ENCODE measurements at regions not wholly inside any gene's neighbourhood (a gene's known extent, or its start where the extent isn't known, plus 50 kb on each side); places are given as distances from the start of the nearest gene placed in this dataset.

DNA sequence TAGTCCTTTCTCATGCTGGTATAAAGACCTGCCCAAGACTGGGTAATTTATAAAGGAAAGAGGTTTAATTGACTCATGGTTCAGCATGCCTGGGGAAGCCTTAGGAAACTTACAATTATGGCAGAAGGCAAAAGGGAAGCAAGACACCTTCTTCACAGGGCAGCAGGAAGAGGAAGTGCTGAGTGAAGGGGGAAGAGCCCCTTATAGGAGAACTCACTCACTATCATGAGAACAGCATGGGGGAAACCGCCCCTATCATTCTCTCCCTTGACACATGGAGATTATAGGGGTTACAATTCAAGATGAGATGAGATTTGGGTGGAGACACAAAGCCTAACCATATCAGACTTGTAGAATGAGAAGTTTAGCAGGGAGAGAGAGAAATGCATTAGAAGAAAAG lies 373.3 kb upstream of the DIAPH2 start:
- Histone ChIP-seq H3K9me3 (ENCODE audit: control insufficient read depth, low read depth, low read length) (no peaks in the 10 kb centered on the region), H3K4me3 (ENCODE audit: low read length) (no peak overlapping the region), H3K9ac (ENCODE audit: low read length) (no peak overlapping the region), H3K27ac (ENCODE audit: low read length) (no peak overlapping the region), H3K4me1 (ENCODE audit: control insufficient read depth, low read depth, low read length) (no peaks in the 10 kb centered on the region), H3K36me3 (ENCODE audit: control insufficient read depth, low read depth, low read length) (no peaks in the 10 kb centered on the region), H3K27me3 (ENCODE audit: control insufficient read depth, insufficient read depth, low read length) (no peaks in the 10 kb centered on the region)

DNA sequence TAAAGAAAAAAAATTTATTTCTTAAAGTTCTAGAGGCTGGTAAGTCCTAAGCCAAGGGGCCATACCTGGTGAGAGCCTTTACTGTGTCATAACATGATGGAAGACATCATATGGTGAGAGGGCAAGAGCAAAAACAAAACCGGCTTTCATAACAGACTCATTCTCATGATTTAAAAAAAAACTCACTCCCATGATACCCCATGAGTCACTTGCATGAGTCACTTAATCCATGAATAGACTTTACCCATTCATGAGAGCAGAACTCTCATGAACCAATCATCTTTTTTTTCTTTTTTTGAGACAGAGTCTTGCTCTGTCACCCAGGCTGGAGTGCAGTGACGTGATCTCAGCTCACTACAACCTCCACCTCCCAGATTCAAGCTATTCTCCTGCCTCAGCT lies 369.7 kb upstream of the DIAPH2 start:
- no peak overlapping the region for H3K9ac ChIP-seq (ENCODE audit: low read length)
- H3K27me3 ChIP-seq (ENCODE audit: control insufficient read depth, insufficient read depth, low read length), result no peaks in the 10 kb centered on the region
- H3K9me3 ChIP-seq (ENCODE audit: control insufficient read depth, low read depth, low read length), result no peaks in the 10 kb centered on the region
- no peak overlapping the region for H3K4me3 ChIP-seq (ENCODE audit: low read length)
- H3K4me1 ChIP-seq (ENCODE audit: control insufficient read depth, low read depth, low read length), result no peaks in the 10 kb centered on the region
- H3K27ac ChIP-seq (ENCODE audit: low read length), result no peak overlapping the region
- H3K36me3 ChIP-seq (ENCODE audit: control insufficient read depth, low read depth, low read length), result no peaks in the 10 kb centered on the region

DNA sequence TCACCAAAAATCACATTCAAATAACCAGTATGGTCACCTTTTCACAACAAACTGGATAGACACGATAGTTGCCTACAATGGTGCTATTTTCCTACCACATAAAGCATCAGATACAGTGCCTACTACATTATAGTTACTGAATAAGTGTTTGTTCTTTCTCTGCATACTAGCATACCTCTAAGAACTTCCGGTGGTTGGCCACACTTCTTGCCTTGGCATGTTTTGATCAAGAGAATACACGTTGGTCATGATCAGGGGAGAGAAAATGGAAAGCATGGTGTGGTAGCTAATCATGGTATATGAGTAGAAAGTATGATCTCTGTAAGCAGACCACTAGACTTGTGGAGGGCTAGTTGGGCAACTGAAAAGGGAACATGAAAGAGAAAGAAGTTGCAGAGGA lies 322.8 kb upstream of the DIAPH2 start:
- Histone ChIP-seq H3K9ac (ENCODE audit: low read length) (no peak overlapping the region), H3K27ac (ENCODE audit: low read length) (no peak overlapping the region), H3K4me1 (ENCODE audit: control insufficient read depth, low read depth, low read length) (no peaks in the 10 kb centered on the region), H3K36me3 (ENCODE audit: control insufficient read depth, low read depth, low read length) (no peaks in the 10 kb centered on the region), H3K4me3 (ENCODE audit: low read length) (no peak overlapping the region), H3K27me3 (ENCODE audit: control insufficient read depth, insufficient read depth, low read length) (no peaks in the 10 kb centered on the region), H3K9me3 (ENCODE audit: control insufficient read depth, low read depth, low read length) (no peaks in the 10 kb centered on the region)

DNA sequence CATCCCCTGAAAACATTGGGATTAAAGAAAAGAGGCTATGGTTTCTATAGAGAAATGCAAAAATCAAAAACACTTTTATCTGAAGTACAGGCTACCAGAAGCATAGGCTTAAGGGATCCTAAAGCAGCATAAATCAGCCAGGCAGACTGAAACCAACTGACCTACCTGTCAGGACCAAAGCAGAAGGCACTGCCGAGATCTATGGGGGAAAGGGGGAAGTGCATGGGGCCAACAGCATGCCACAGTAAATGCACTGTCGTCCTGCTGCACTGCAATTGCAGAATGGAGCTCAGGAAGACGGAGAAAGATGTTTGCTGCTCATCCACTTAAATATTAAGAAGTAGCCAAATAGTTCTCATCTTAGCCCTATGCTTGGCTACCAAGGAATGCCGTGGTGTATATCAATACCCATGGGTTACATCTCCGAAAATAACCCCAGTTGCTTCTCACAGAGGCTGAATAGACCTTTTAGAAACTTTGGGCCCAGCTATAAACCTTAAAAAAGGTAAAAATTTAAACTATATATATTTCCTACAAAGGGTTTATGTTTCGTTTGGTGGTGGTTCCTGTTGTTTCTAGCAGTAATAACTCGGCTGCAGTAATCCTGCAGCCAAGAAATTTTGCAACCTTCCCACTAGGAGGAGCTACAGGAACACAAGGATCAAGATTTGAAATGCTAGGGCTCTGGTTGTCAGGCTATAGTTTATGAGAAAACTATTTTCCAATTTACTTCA lies 312.2 kb upstream of the DIAPH2 start:
- Histone ChIP-seq H3K27me3 (ENCODE audit: control insufficient read depth, insufficient read depth, low read length) (no peaks in the 10 kb centered on the region), H3K36me3 (ENCODE audit: control insufficient read depth, low read depth, low read length) (no peaks in the 10 kb centered on the region), H3K4me1 (ENCODE audit: control insufficient read depth, low read depth, low read length) (no peaks in the 10 kb centered on the region), H3K9ac (ENCODE audit: low read length) (no peak overlapping the region), H3K27ac (ENCODE audit: low read length) (no peak overlapping the region), H3K9me3 (ENCODE audit: control insufficient read depth, low read depth, low read length) (no peaks in the 10 kb centered on the region), H3K4me3 (ENCODE audit: low read length) (no peak overlapping the region)

DNA sequence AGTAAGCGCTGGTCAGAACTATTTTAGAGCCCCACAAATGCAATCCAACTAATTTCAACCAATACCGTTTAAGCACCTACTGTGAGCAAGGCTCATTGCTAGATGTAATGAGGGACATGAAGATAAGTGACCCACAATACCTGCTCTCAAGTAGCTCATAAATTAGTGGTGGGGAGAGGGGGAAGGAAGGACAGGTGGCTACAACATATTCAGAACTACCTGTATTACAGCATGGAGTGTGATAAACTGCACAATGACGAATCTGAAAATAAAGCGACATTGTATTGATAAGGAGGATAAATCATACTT lies 311.6 kb upstream of the DIAPH2 start:
- no peaks in the 10 kb centered on the region for H3K9me3 ChIP-seq (ENCODE audit: control insufficient read depth, low read depth, low read length)
- H3K4me3 ChIP-seq (ENCODE audit: low read length), result no peak overlapping the region
- no peaks in the 10 kb centered on the region for H3K4me1 ChIP-seq (ENCODE audit: control insufficient read depth, low read depth, low read length)
- H3K27me3 ChIP-seq (ENCODE audit: control insufficient read depth, insufficient read depth, low read length), result no peaks in the 10 kb centered on the region
- H3K9ac ChIP-seq (ENCODE audit: low read length), result no peak overlapping the region
- no peaks in the 10 kb centered on the region for H3K36me3 ChIP-seq (ENCODE audit: control insufficient read depth, low read depth, low read length)
- H3K27ac ChIP-seq (ENCODE audit: low read length), result no peak overlapping the region

DNA sequence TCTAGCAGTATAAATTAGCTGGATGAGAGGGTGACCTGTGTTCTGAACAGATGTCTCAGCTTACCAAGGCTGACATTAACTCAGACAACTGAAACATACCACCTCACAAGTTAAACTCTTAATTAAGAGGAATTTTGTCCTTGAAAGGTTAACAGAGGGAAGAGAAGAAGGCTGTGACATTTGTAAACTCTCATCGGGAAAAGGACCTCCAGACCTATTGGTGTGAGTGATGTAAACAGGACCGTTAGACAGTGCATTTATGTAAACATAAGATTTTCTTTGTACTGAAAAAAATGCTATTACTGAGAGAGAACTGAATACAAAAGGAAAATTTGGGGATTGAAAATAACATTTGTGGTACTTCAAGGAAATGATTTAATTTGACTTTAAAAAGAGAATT lies 308.4 kb upstream of the DIAPH2 start:
- no peak overlapping the region for H3K9ac ChIP-seq (ENCODE audit: low read length)
- H3K27ac ChIP-seq (ENCODE audit: low read length), result no peak overlapping the region
- H3K36me3 ChIP-seq (ENCODE audit: control insufficient read depth, low read depth, low read length), result no peaks in the 10 kb centered on the region
- H3K9me3 ChIP-seq (ENCODE audit: control insufficient read depth, low read depth, low read length), result no peaks in the 10 kb centered on the region
- H3K4me3 ChIP-seq (ENCODE audit: low read length), result no peak overlapping the region
- no peaks in the 10 kb centered on the region for H3K4me1 ChIP-seq (ENCODE audit: control insufficient read depth, low read depth, low read length)
- H3K27me3 ChIP-seq (ENCODE audit: control insufficient read depth, insufficient read depth, low read length), result no peaks in the 10 kb centered on the region

DNA sequence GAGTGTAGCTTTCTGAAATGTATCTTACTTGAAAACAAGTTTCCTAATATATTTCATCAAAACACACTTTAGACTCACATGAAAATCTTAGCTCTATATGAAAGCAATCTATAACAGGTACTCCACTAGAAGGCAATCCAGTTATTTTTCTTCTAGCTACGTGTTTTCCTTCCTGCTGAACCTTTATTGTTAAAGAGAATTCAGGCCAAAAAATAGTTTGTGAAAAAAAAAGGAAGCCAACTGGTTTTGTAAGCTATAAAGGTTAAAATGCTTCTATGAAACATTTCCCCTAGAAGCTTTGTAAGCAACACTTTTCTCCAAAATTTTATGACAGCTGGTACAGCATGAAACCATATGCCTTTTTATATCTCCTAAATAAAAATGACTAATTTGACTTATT lies 304.7 kb upstream of the DIAPH2 start:
- H3K4me1 ChIP-seq (ENCODE audit: control insufficient read depth, low read depth, low read length), result no peaks in the 10 kb centered on the region
- H3K27ac ChIP-seq (ENCODE audit: low read length), result no peak overlapping the region
- no peaks in the 10 kb centered on the region for H3K27me3 ChIP-seq (ENCODE audit: control insufficient read depth, insufficient read depth, low read length)
- H3K9ac ChIP-seq (ENCODE audit: low read length), result no peak overlapping the region
- H3K9me3 ChIP-seq (ENCODE audit: control insufficient read depth, low read depth, low read length), result no peaks in the 10 kb centered on the region
- no peak overlapping the region for H3K4me3 ChIP-seq (ENCODE audit: low read length)
- no peaks in the 10 kb centered on the region for H3K36me3 ChIP-seq (ENCODE audit: control insufficient read depth, low read depth, low read length)

DNA sequence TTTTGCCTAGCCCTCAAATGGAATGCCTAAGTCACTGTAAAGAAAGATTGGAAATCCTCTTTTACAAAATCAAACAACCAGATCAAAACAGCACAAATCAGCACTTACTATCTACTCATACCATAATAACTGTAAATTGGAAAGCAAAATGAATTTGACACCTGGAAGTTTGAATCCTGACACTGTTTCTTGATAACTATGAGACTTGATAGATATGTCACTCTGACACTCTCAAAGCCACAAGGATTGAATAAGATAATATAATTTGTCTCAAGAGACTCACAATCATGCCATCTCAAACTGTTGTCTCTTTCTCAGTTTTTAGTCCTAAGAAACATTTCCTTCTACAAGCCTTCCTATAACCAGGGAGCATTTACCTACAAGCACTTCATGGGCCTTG lies 302.6 kb upstream of the DIAPH2 start:
- Histone ChIP-seq H3K4me3 (ENCODE audit: low read length) (no peak overlapping the region), H3K36me3 (ENCODE audit: control insufficient read depth, low read depth, low read length) (no peaks in the 10 kb centered on the region), H3K27ac (ENCODE audit: low read length) (no peak overlapping the region), H3K9ac (ENCODE audit: low read length) (no peak overlapping the region), H3K9me3 (ENCODE audit: control insufficient read depth, low read depth, low read length) (no peaks in the 10 kb centered on the region), H3K4me1 (ENCODE audit: control insufficient read depth, low read depth, low read length) (no peaks in the 10 kb centered on the region), H3K27me3 (ENCODE audit: control insufficient read depth, insufficient read depth, low read length) (no peaks in the 10 kb centered on the region)

DNA sequence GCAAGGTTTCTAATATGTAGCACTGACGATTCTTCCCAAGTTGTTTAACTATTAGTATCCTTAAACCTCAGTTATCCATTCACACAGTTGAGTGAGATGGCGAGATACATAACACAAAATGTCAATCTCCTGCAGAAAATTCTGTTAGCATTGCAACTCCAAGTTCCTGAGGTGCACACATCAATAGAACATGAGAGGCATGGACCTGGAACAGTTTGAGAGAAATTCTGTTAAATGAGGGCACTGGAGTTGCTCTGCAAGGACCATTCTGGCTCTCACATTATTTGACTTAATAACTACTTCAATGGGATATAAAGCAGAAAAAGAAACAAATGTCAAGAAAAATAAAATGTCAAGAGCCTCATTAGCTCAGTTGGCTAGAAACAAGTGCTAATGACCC lies 301.2 kb upstream of the DIAPH2 start:
- no peaks in the 10 kb centered on the region for H3K4me1 ChIP-seq (ENCODE audit: control insufficient read depth, low read depth, low read length)
- H3K4me3 ChIP-seq (ENCODE audit: low read length), result no peak overlapping the region
- no peaks in the 10 kb centered on the region for H3K36me3 ChIP-seq (ENCODE audit: control insufficient read depth, low read depth, low read length)
- no peak overlapping the region for H3K9ac ChIP-seq (ENCODE audit: low read length)
- H3K27ac ChIP-seq (ENCODE audit: low read length), result no peak overlapping the region
- H3K27me3 ChIP-seq (ENCODE audit: control insufficient read depth, insufficient read depth, low read length), result no peaks in the 10 kb centered on the region
- no peaks in the 10 kb centered on the region for H3K9me3 ChIP-seq (ENCODE audit: control insufficient read depth, low read depth, low read length)

DNA sequence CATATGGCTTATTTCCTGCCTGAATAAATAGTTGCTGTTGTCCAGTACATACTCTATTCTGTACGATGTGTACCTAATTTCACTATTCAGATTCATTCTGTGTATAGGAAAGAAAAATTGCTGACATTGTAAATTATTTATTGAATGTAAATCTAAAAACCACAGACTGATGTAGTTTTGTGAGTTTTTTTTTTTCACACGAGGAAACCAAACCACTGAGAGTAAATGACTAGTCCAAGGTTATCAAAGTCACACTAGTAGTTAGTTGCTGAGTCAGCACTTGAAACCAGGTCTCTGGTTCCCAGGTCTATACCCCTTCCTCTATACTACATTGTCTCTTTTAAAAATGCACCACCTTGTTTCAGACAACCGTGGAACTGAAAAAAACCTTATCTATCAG lies 298.3 kb upstream of the DIAPH2 start:
- Histone ChIP-seq H3K4me3 (ENCODE audit: low read length) (no peak overlapping the region), H3K27me3 (ENCODE audit: control insufficient read depth, insufficient read depth, low read length) (no peaks in the 10 kb centered on the region), H3K9ac (ENCODE audit: low read length) (no peak overlapping the region), H3K36me3 (ENCODE audit: control insufficient read depth, low read depth, low read length) (no peaks in the 10 kb centered on the region), H3K27ac (ENCODE audit: low read length) (no peak overlapping the region), H3K9me3 (ENCODE audit: control insufficient read depth, low read depth, low read length) (no peaks in the 10 kb centered on the region), H3K4me1 (ENCODE audit: control insufficient read depth, low read depth, low read length) (no peaks in the 10 kb centered on the region)

DNA sequence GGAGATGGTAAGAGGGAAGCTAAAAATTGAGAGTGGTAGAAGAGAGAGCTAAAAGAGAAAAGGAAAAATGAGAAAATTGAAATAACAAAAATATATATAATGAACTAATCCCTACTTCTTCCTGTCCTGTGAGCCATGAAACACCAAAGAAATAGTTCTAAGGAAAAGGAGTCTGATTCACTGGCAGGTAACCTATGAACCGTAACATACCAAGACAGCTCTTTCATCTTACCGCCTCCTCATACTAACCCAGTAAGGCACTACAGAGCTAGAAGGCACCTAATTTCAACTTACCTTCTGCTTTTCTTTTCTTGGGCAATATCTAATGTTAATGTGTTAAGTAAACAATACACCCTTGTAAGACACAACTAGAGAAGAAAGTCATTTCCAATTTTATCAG lies 297.7 kb upstream of the DIAPH2 start:
- H3K4me1 ChIP-seq (ENCODE audit: control insufficient read depth, low read depth, low read length), result no peaks in the 10 kb centered on the region
- H3K27me3 ChIP-seq (ENCODE audit: control insufficient read depth, insufficient read depth, low read length), result no peaks in the 10 kb centered on the region
- no peak overlapping the region for H3K4me3 ChIP-seq (ENCODE audit: low read length)
- no peak overlapping the region for H3K9ac ChIP-seq (ENCODE audit: low read length)
- H3K9me3 ChIP-seq (ENCODE audit: control insufficient read depth, low read depth, low read length), result no peaks in the 10 kb centered on the region
- no peak overlapping the region for H3K27ac ChIP-seq (ENCODE audit: low read length)
- no peaks in the 10 kb centered on the region for H3K36me3 ChIP-seq (ENCODE audit: control insufficient read depth, low read depth, low read length)

DNA sequence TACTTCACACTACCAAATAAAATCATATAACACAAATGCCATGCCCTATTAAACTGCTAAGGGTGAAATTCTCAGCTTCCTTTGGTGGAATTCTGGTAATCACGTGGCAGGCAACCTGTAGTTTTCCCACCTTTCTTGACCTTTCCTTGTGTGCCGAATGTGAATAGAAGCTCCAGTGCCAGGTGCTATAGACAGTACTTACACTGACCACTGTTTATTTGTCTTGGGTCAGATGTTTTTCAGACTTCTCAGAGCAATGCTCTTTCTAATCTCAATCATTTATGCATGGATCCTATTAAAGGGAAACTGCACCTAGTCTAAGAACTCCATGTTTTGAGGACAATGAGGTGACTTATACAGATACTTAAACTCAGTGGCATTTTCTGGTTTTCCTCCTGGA lies 296.8 kb upstream of the DIAPH2 start:
- H3K36me3 ChIP-seq (ENCODE audit: control insufficient read depth, low read depth, low read length), result no peaks in the 10 kb centered on the region
- no peaks in the 10 kb centered on the region for H3K4me1 ChIP-seq (ENCODE audit: control insufficient read depth, low read depth, low read length)
- no peak overlapping the region for H3K27ac ChIP-seq (ENCODE audit: low read length)
- no peak overlapping the region for H3K9ac ChIP-seq (ENCODE audit: low read length)
- no peak overlapping the region for H3K4me3 ChIP-seq (ENCODE audit: low read length)
- no peaks in the 10 kb centered on the region for H3K9me3 ChIP-seq (ENCODE audit: control insufficient read depth, low read depth, low read length)
- H3K27me3 ChIP-seq (ENCODE audit: control insufficient read depth, insufficient read depth, low read length), result no peaks in the 10 kb centered on the region
